ENCODE measurements at regions not wholly inside any gene's neighbourhood (a gene's known extent, or its start where the extent isn't known, plus 50 kb on each side); places are given as distances from the start of the nearest gene placed in this dataset.

DNA sequence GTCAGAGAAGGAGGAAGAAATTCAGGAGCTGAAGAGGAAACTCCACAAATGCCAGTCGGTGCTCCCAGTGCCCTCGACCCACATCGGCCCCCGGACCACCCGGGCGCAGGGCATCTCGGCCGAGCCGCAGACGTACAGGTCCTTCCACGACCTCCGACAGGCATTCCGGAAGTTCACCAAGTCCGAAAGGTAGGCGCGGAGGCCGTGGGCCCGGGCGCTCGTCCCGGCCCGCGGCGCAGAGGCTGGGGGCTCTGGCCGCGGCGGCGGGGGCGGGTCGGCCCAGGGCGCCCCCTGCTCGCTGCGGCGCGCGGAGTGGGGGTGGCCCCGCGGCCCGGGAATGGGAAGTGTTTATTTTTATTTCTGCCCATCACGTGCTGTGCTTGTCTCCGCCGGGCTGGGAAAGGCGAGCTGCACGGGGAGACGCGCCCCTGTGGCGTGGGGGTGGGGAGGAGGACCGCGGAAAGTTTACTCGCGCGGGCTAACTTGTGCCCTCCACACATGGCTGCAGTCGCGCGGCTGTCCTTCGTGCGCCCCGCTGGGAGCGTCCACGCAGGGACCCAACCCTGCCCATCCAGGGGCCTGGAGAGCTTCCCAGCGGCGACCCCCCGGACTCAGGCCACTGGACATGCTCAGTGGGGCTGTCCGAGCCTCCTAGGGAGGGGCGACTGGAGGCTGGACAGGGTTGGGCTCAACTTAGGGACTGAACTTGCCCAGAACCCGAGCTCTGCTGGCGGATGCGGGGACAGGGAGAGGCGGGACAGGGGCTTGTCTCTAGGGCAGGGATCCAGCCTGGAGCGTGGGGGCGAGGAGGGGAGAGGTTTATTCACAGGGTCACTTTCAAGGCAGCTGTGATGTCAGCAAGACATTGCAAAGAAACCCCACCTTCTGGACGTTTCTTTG, 82.6 kb upstream of the PRKG1 start (continued):
- TF ChIP-seq, protein P1, sequence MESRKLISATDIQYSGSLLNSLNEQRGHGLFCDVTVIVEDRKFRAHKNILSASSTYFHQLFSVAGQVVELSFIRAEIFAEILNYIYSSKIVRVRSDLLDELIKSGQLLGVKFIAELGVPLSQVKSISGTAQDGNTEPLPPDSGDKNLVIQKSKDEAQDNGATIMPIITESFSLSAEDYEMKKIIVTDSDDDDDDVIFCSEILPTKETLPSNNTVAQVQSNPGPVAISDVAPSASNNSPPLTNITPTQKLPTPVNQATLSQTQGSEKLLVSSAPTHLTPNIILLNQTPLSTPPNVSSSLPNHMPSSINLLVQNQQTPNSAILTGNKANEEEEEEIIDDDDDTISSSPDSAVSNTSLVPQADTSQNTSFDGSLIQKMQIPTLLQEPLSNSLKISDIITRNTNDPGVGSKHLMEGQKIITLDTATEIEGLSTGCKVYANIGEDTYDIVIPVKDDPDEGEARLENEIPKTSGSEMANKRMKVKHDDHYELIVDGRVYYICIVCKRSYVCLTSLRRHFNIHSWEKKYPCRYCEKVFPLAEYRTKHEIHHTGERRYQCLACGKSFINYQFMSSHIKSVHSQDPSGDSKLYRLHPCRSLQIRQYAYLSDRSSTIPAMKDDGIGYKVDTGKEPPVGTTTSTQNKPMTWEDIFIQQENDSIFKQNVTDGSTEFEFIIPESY (IDR thresholded peaks at IDR 0.05; ENCODE audit: borderline replicate concordance, low read depth): no peak

DNA sequence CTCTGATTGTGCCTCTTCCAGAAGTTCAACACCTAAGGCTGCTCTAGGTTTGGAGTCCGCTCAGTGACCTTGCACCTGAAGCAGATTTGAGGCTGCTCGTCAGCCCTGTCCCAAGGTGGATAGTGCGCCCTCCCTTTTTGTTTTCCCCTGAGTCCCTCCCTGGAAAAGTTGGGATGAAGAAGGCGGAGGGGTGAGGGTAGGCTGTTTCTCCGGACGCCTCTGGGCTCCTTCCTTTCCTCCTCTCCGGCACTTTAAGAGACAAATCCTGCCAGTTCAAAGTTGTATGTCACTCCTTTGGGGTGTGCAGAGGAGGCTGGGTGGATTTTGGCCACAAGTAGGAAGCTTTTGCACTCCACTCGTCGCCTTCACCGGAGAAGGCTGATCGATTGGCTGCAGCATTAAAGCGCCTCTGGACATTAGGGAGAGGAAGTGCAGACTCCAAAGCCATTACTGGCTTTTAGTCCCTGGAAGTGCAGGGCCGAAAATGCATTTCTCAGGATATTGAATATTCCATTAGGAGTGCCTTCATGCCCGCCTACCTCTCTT, 81.9 kb upstream of the PRKG1 start:
- TF ChIP-seq EP300 (IDR thresholded peaks at IDR 0.05; ENCODE audit: borderline replicate concordance in 1 of 2, low read depth in 1 of 2, low read length in 1 of 2): no peak
- H3K27me3 ChIP-seq (ENCODE audit: insufficient read depth): no peaks in the 10 kb centered on the region; the same call in 1 of the 2 replicates
- H3K27ac ChIP-seq (ENCODE audit: low read depth in 2 of 2, low read length in 1 of 2): peak overlapping the region; percentile 16 to 63; a peak in 2 of 4 replicates
- no peak overlapping the region; the same call in 1 of the 2 replicates for H3K9ac ChIP-seq
- no peaks in the 10 kb centered on the region for H3F3A ChIP-seq (replicated peaks; ENCODE audit: insufficient read depth)
- no peaks in the 10 kb centered on the region for H4K20me1 ChIP-seq (ENCODE audit: insufficient read depth)
- H3K9me2 ChIP-seq: no peaks in the 10 kb centered on the region
- POLR2A ChIA-PET: no interaction called here
- H3K4me2 ChIP-seq: peak overlapping the region; percentile 87
- no peaks in the 10 kb centered on the region for H3K36me3 ChIP-seq (replicated peaks in 1 of 2; ENCODE audit: control insufficient read depth in 1 of 2, insufficient read depth in 2 of 2, low read length in 1 of 2)
- H3K4me3 ChIP-seq (ENCODE audit: low read depth in 2 of 2, low read length in 1 of 2): peak overlapping the region in 1 of 2 experiments; percentile 73; a peak in 3 of 4 replicates
- peaks cover 0 to 11% of the 10 kb centered on the region in 2 experiments; a peak in 1 of 4 replicates for H3K4me1 ChIP-seq (ENCODE audit: control insufficient read depth in 1 of 2, insufficient read depth in 2 of 2, low read depth in 1 of 2, low read length in 1 of 2)
- no peaks in the 10 kb centered on the region for H3K9me3 ChIP-seq
- CTCF ChIA-PET: interaction anchor here (0.9 to 1.5 kb wide), 8 partner anchors 9 to 1224 kb away, joined by 3 to 4 read pairs (median 3); no protein-coding TSS in a partner anchor
- peak overlapping the region; percentile 90; the same call in 1 of the 2 replicates for H2AFZ ChIP-seq (ENCODE audit: low read depth)
- peak; percentile 26 for DNase-seq
- WGBS (ENCODE audit: low lambda C conversion rate): 53% methylated on average over 14 of the region's 14 CpGs
- H3K79me2 ChIP-seq (ENCODE audit: insufficient read depth): no peaks in the 10 kb centered on the region

DNA sequence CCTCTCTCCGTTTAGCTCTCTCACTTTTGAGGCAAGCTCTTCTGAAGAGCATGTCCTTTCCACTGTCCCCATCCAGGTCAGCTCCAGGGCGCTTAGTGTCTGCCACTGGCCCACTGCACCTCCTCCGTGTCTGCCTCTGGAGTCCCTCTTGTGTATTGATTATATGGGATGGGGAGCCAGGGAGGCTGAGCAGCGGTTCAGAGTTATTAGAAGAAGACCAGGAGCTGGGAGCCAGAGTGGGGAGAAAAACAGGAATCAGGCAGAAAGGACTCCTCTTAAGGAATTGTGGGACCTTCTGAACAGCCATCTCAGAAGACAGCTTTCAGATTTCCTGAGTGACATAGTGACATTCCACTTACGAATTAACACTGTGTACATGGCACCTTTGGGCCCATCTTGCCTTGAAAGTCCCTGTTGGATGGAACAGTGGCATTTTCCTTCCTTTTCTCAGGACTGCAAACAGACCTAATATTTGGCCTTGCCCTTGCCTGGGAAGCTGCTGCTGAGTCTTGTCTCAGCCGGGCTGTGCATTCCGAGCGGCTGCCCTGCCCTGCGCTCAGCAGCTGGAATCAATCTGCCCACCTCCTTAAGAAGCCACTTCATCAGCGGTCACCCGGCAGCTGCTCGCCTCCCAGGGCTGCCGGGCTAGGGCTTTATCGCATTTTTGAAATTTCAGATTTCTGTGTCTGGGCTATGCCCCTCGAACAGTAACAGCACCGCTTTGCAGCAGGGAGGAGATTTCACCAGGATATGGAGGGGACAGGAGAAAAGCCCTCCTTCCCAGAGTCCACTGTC, 81.1 kb upstream of the PRKG1 start:
- peak overlapping the region; percentile 63 to 67; a peak in 2 of 4 replicates for H3K27ac ChIP-seq (ENCODE audit: low read depth in 2 of 2, low read length in 1 of 2)
- POLR2A ChIA-PET: interaction anchor here (0.5 kb wide), 1 partner anchor 1011 kb away, joined by 3 read pairs; no protein-coding TSS in a partner anchor

More for the DNA sequence above, 81.1 kb upstream of the PRKG1 start:
- no peaks in the 10 kb centered on the region for H3K9me2 ChIP-seq
- H2AFZ ChIP-seq (ENCODE audit: low read depth): no peak overlapping the region; the same call in 1 of the 2 replicates
- 80% methylated on average over 13 of the region's 16 CpGs for WGBS (ENCODE audit: low lambda C conversion rate)
- H4K20me1 ChIP-seq (ENCODE audit: insufficient read depth): no peaks in the 10 kb centered on the region
- peak overlapping the region; percentile 10; the same call in 1 of the 2 replicates for H3K4me2 ChIP-seq
- peak; percentile 7 for DNase-seq
- TF ChIP-seq TCF12 (IDR thresholded peaks at IDR 0.05): peak; percentile 28; the same call in 1 of the 2 replicates
- TF ChIP-seq, protein P1 (IDR thresholded peaks at IDR 0.05; ENCODE audit: borderline replicate concordance, low read depth): no peak
- no peaks in the 10 kb centered on the region for H3F3A ChIP-seq (replicated peaks; ENCODE audit: insufficient read depth)
- CTCF ChIA-PET: interaction anchor here (0.9 to 1.5 kb wide), 7 partner anchors 9 to 1223 kb away, joined by 3 to 4 read pairs (median 3); no protein-coding TSS in a partner anchor
- no peaks in the 10 kb centered on the region; the same call in 1 of the 2 replicates for H3K27me3 ChIP-seq (ENCODE audit: insufficient read depth)
- H3K4me3 ChIP-seq (ENCODE audit: low read depth in 2 of 2, low read length in 1 of 2): peak overlapping the region in 1 of 2 experiments; percentile 26; a peak in 1 of 4 replicates
- no peaks in the 10 kb centered on the region for H3K9me3 ChIP-seq
- H3K4me1 ChIP-seq (ENCODE audit: control insufficient read depth in 1 of 2, insufficient read depth in 2 of 2, low read depth in 1 of 2, low read length in 1 of 2): peaks cover 0 to 11% of the 10 kb centered on the region in 2 experiments; a peak in 1 of 4 replicates
- no peak overlapping the region for H3K9ac ChIP-seq
- H3K79me2 ChIP-seq (ENCODE audit: insufficient read depth): no peaks in the 10 kb centered on the region
- no peaks in the 10 kb centered on the region for H3K36me3 ChIP-seq (replicated peaks in 1 of 2; ENCODE audit: control insufficient read depth in 1 of 2, insufficient read depth in 2 of 2, low read length in 1 of 2)

All from SK-N-SH (cell line).